Cardiac fibroblast (primary cell): ENCODE measurements at regions not wholly inside any gene's neighbourhood (a gene's known extent, or its start where the extent isn't known, plus 50 kb on each side); places are given as distances from the start of the nearest gene placed in this dataset.
"Not testable (repeated sequence)": the region's sequence is repeated elsewhere in the genome, so short reads cannot be mapped to it uniquely, and the experiment has no call there.

Source experiments
- DNase-seq, 2 donors: peaks; one replicate each; pipeline versions ENCODE4 v3.0.0 to v3.0.0-alpha.2; 2010; ENCODE audit warnings: low read depth in 2 of 2
- H3K4me3 ChIP-seq, 2 donors: replicated peaks in 1 of 2; 1 replicate in 1 of 2; 2 replicates in 1 of 2; pipeline ENCODE4 v1.5.1; 2011; ENCODE audit warnings: low read depth in 2 of 2, low read length in 2 of 2, mild to moderate bottlenecking in 2 of 2, moderate library complexity in 1 of 2
- TF ChIP-seq, protein P1 (sequence below): IDR thresholded peaks from one replicate; pipeline ENCODE4 v1.5.1; 2011; ENCODE audit warnings: low read depth, mild to moderate bottlenecking, low read length, inconsistent platforms

DNA sequence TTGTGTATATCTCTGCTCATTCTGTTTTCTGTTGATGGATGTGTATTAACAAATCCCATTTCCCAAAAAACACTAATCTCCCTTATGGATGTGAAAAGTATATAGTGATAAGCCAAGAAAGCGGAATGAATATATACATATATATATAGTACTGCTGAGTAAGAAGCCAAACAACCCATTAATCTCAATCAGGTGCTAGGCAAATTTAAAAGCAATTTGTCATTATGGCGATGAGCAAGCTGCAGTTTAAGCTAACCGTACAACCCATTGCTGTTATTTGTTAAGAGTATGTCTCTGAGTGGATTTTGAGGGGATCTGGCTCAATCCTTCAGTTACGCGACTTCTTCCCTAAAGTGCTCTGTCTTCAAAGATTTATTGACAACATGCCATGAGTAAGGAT is 640.4 kb upstream of the ARRDC3 start:
- DNase-seq = no peak
- TF ChIP-seq, protein P1, sequence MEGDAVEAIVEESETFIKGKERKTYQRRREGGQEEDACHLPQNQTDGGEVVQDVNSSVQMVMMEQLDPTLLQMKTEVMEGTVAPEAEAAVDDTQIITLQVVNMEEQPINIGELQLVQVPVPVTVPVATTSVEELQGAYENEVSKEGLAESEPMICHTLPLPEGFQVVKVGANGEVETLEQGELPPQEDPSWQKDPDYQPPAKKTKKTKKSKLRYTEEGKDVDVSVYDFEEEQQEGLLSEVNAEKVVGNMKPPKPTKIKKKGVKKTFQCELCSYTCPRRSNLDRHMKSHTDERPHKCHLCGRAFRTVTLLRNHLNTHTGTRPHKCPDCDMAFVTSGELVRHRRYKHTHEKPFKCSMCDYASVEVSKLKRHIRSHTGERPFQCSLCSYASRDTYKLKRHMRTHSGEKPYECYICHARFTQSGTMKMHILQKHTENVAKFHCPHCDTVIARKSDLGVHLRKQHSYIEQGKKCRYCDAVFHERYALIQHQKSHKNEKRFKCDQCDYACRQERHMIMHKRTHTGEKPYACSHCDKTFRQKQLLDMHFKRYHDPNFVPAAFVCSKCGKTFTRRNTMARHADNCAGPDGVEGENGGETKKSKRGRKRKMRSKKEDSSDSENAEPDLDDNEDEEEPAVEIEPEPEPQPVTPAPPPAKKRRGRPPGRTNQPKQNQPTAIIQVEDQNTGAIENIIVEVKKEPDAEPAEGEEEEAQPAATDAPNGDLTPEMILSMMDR = no peak
- no peak overlapping the region for H3K4me3 ChIP-seq

DNA sequence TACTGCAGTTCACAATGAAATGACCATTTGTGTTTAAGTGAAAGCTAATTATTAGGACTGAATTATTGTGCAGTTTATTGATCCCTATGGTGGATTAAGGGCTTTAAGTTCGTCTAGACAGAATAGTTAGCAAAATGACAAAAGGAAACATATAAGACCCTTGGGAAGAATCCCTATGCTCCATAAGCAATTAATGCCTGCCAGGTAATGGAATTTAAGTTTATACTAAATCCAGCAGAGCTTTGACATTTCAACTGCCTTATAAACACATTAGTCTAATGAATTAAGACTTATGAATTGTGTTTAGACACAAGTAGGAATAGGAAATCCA is 640.0 kb upstream of the ARRDC3 start:
- no peak overlapping the region for H3K4me3 ChIP-seq
- TF ChIP-seq, protein P1 = no peak
- DNase-seq = no peak

DNA sequence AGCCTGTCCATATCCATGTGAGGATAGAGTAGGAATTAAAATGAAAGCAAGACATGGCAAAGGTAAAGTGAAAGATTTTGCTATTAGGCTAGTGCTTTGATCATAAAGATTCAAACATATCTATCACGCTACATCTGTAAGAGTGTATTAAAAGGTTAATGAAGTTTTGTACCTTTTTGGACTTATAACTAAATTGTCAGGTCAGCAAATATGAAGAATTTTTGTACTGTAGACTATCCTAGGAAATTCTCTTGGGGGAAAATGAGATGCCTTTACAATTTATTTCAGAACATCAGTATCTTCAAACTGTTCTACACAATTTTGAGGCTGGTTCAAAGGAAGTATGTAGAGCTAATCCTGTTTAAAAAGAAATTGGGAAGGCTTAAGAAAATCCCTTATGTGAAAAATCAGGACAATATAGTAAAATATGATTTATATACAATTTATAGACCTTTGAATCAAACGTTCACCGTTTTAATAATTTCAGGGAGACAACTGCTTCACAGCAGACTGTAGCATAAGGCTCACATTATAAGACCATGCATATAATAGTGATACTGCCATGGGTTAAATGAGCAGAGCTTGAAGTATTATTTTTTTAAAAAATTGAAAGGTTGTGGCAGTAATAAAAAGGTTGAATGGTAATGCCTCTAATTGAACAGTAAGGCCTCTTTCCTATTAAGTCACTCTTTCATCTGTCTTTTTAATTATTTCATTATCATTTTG is 639.5 kb upstream of the ARRDC3 start:
- TF ChIP-seq, protein P1 = no peak
- H3K4me3 ChIP-seq = no peak overlapping the region
- no peak for DNase-seq

DNA sequence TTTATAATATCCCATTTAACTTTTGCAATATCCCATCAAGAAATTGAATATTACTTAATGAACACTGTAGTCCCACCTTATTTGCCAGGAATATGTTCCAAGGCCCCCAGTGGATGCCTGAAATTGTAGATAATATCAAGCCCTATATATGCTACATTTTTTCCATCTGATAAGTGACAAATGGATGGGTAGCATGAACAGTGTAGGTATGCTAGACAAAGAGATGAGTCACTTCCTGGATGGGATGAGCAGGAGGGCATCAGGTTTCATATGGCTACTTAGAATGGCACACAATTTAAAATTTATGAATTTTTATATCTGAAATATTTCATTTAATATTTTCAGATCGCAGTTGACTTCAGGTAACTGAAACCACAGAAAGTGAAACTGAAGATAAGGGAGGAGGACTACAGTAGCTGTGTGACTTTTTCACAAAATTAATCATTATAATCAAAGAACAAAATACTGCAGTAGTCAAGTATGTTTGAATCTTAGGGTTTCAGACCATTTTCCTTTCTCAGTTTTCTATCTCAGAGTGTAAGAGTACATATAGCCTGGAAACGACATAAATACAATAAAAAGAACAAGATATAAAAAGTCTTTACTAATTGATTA is 636.4 kb upstream of the ARRDC3 start:
- DNase-seq = no peak
- TF ChIP-seq, protein P1 = no peak
- H3K4me3 ChIP-seq = no peak overlapping the region

DNA sequence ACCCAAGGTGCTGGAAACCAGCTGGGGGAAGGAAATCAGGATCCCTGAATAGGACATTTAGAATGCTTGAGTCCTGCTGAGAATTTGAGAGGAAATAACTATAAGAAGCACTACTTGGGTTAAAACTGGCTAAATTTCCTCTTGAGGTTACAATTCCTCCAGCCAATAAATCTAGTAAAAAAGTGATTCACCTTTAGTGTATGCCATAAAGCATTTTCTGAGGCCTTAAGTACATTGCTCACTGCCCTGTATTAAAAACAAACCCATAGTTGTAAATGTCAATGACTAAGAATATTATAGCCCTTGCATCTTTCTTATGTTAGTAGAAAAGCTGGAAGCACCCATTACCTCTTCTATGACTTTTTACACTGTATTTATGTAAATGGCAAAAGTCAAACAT is 634.7 kb upstream of the ARRDC3 start:
- H3K4me3 ChIP-seq = no peak overlapping the region
- TF ChIP-seq, protein P1 = no peak
- peak; percentile 0 to 19 for DNase-seq

DNA sequence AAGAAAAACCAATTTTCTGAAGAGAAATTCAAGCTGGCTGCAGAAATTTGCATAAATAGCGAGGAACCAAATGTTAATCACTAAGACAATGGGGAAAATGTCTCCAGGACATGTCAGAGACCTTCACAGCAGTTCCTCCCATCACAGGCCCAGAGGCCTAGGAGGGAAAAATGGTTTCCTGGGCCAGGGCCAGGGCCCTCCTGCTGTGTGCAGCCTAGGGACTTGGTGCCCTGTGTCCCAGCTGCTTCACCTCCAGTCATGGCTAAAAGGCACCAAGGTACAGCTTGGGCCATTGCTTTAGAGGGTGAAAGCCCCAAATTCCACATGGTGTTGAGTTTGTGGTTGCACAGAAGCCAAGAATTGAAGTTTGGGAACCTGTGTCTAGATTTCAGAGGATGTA is 628.7 kb upstream of the ARRDC3 start:
- not testable (repeated sequence) for H3K4me3 ChIP-seq, DNase-seq

DNA sequence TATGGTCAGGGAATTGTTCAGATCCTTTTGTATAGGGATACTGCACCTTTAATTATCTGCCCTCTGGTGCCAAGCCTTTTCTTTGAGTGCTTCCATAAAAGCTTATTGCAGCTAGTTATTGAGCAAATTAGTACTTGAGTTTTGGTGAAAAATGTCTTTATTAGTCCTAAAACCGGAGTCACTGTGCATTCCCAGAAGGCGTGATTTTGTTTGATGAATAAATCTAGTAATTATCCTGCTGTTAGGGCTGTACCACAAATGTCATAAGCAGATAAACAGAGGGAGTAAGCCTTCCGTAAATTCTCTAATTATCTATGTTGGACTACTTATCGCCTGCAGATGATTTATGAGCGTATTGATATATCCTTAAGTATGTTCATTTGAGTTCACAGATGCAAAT is 620.7 kb upstream of the ARRDC3 start:
- TF ChIP-seq, protein P1 = no peak
- no peak overlapping the region for H3K4me3 ChIP-seq
- DNase-seq = no peak
